ENCODE measurements at regions not wholly inside any gene's neighbourhood (a gene's known extent, or its start where the extent isn't known, plus 50 kb on each side); places are given as distances from the start of the nearest gene placed in this dataset.

DNA sequence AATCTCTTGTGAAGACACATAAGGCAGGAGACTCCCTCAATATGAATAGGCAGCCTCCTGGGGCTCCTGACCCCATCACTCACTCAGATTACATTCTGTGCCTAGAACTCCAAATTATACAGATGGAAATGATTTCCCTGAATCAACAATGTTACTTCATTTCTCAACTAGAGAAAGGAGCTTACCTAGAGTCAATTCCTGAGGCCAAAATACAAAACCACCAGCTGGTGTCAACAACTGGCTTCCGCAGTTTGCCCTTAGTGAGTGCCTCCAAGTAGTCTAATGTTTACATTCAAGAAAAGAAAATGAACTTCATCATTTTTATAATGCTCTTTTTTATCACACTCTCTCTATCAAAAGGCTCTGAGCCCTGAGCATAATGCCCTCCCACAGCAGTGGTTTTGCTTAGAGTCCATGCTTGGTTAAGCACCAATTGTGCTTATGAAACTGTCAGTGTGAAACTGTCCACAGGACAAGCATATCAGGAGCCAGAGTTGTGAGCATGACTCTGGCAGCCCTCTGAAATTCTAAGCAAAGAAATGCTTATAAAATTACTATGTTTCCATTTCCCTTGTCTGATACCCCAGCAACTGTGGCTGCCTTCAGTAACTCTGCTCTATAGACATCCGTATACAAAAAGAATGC lies 305.7 kb upstream of the PKDCC start:
- intact Hi-C loops (cut with micrococcal nuclease) = no loop called here
- no peak overlapping the region for H3K27ac Mint-ChIP-seq
- H3K27me3 Mint-ChIP-seq = no peaks in the 10 kb centered on the region

GRCh38 chr2:41743324-41743723 lies 304.5 kb upstream of the PKDCC start:
- Mint-ChIP-seq H3K4me1 (no peaks in the 10 kb centered on the region), H3K4me3 (no peak overlapping the region), H3K27ac (no peak overlapping the region), H3K9me3 (no peaks in the 10 kb centered on the region), H3K27me3 (no peaks in the 10 kb centered on the region), H3K36me3 (ENCODE audit: low read depth) (no peaks in the 10 kb centered on the region)
- intact Hi-C loops (cut with micrococcal nuclease) = no loop called here
- DNase-seq = no peak

More for the DNA sequence above, 305.7 kb upstream of the PKDCC start:
- no peak for DNase-seq
- no peaks in the 10 kb centered on the region for H3K4me1 Mint-ChIP-seq
- no peaks in the 10 kb centered on the region for H3K36me3 Mint-ChIP-seq (ENCODE audit: low read depth)
- no peaks in the 10 kb centered on the region for H3K9me3 Mint-ChIP-seq
- H3K4me3 Mint-ChIP-seq = no peak overlapping the region

GRCh38 chr2:41750829-41751228 lies 297.0 kb upstream of the PKDCC start:
- DNase-seq = no peak
- Mint-ChIP-seq H3K27me3 (peaks cover 2% of the 10 kb centered on the region), H3K4me3 (no peak overlapping the region), H3K36me3 (ENCODE audit: low read depth) (no peaks in the 10 kb centered on the region), H3K4me1 (no peaks in the 10 kb centered on the region), H3K9me3 (no peaks in the 10 kb centered on the region), H3K27ac (no peak overlapping the region)
- intact Hi-C loops (cut with micrococcal nuclease) = no loop called here

- intact Hi-C loops (cut with micrococcal nuclease) = no loop called here
- H3K9me3 Mint-ChIP-seq = no peaks in the 10 kb centered on the region
- H3K27me3 Mint-ChIP-seq = no peaks in the 10 kb centered on the region
- H3K4me3 Mint-ChIP-seq = no peak overlapping the region
- no peaks in the 10 kb centered on the region for H3K4me1 Mint-ChIP-seq
- H3K36me3 Mint-ChIP-seq (ENCODE audit: low read depth) = no peaks in the 10 kb centered on the region
- no peak for DNase-seq
- H3K27ac Mint-ChIP-seq = no peak overlapping the region
Measured at GRCh38 chr2:41759880-41760279, 287.9 kb upstream of the PKDCC start.

GRCh38 chr2:41763141-41763540 lies 284.7 kb upstream of the PKDCC start:
- no peaks in the 10 kb centered on the region for H3K9me3 Mint-ChIP-seq
- no peak overlapping the region for H3K4me3 Mint-ChIP-seq
- no peak for DNase-seq
- intact Hi-C loops (cut with micrococcal nuclease) = no loop called here
- H3K27me3 Mint-ChIP-seq = no peaks in the 10 kb centered on the region
- no peak overlapping the region for H3K27ac Mint-ChIP-seq
- H3K36me3 Mint-ChIP-seq (ENCODE audit: low read depth) = no peaks in the 10 kb centered on the region
- H3K4me1 Mint-ChIP-seq = no peaks in the 10 kb centered on the region

- H3K9me3 Mint-ChIP-seq = no peaks in the 10 kb centered on the region
- H3K27me3 Mint-ChIP-seq = no peaks in the 10 kb centered on the region
- H3K4me1 Mint-ChIP-seq = no peaks in the 10 kb centered on the region
- no peak overlapping the region for H3K4me3 Mint-ChIP-seq
- intact Hi-C loops (cut with micrococcal nuclease) = no loop called here
- H3K27ac Mint-ChIP-seq = no peak overlapping the region
- no peak for DNase-seq
- H3K36me3 Mint-ChIP-seq (ENCODE audit: low read depth) = no peaks in the 10 kb centered on the region
Measured at GRCh38 chr2:41764131-41764530, 283.7 kb upstream of the PKDCC start.

DNA sequence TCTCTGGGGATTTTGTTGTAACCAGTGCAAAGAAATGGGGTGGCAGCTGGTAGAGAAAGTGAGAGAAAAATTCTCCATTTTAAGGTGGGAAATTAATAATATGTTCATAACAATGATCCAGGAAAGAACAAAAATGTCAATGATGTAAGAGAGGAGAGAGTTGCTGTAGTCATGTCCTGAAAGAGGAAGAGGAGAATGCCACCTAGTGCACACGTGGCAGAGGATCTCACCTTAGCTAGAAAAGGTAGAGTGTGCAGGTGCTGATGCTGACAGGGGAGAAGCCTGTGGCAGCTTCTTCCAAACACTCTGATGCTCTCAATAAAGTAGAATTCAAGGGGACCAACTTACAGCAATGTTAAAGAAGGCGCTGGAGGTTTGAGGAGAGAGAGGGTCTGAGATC lies 282.9 kb upstream of the PKDCC start:
- H3K27ac Mint-ChIP-seq = no peak overlapping the region
- intact Hi-C loops (cut with micrococcal nuclease) = no loop called here
- H3K27me3 Mint-ChIP-seq = peaks cover 2% of the 10 kb centered on the region
- no peaks in the 10 kb centered on the region for H3K9me3 Mint-ChIP-seq
- DNase-seq = no peak
- no peaks in the 10 kb centered on the region for H3K4me1 Mint-ChIP-seq
- no peaks in the 10 kb centered on the region for H3K36me3 Mint-ChIP-seq (ENCODE audit: low read depth)
- H3K4me3 Mint-ChIP-seq = no peak overlapping the region

- H3K36me3 Mint-ChIP-seq (ENCODE audit: low read depth) = no peaks in the 10 kb centered on the region
- intact Hi-C loops (cut with micrococcal nuclease) = no loop called here
Measured at GRCh38 chr2:41768310-41768709, 279.5 kb upstream of the PKDCC start.

GRCh38 chr2:41771710-41772109 lies 276.1 kb upstream of the PKDCC start:
- DNase-seq = no peak
- Mint-ChIP-seq H3K4me3 (no peak overlapping the region), H3K9me3 (no peaks in the 10 kb centered on the region), H3K27me3 (peaks cover 2% of the 10 kb centered on the region), H3K27ac (no peak overlapping the region), H3K4me1 (no peaks in the 10 kb centered on the region), H3K36me3 (ENCODE audit: low read depth) (no peaks in the 10 kb centered on the region)
- intact Hi-C loops (cut with micrococcal nuclease) = no loop called here

More at GRCh38 chr2:41768310-41768709, 279.5 kb upstream of the PKDCC start:
- H3K4me3 Mint-ChIP-seq = no peak overlapping the region
- H3K4me1 Mint-ChIP-seq = no peaks in the 10 kb centered on the region
- H3K9me3 Mint-ChIP-seq = no peaks in the 10 kb centered on the region
- peaks cover 2% of the 10 kb centered on the region for H3K27me3 Mint-ChIP-seq
- H3K27ac Mint-ChIP-seq = no peak overlapping the region
- DNase-seq = no peak

DNA sequence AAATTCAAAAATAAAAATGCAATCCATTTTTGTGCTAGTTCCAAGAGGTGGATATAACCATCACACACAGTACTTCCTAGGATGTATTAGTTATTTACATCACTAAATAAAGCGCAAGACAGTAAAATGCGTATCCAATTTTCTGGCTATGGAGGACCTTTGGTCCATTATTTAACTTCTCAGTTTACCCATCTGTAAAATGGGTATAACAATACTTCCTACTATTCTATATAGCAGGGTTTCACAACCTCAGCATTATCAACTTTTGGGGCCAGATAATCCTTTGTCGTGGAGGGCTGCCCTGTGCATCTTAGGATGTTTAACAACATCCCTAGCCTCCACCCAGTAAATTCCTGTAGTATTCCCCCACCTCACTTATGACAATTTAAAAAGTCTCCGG lies 275.1 kb upstream of the PKDCC start:
- no peak overlapping the region for H3K27ac Mint-ChIP-seq
- H3K4me1 Mint-ChIP-seq = no peaks in the 10 kb centered on the region
- H3K9me3 Mint-ChIP-seq = no peaks in the 10 kb centered on the region
- peaks cover 2% of the 10 kb centered on the region for H3K27me3 Mint-ChIP-seq
- no peaks in the 10 kb centered on the region for H3K36me3 Mint-ChIP-seq (ENCODE audit: low read depth)
- no peak for DNase-seq
- intact Hi-C loops (cut with micrococcal nuclease) = no loop called here
- H3K4me3 Mint-ChIP-seq = no peak overlapping the region

GRCh38 chr2:41774011-41774605 lies 273.7 kb upstream of the PKDCC start:
- Mint-ChIP-seq H3K36me3 (ENCODE audit: low read depth) (no peaks in the 10 kb centered on the region), H3K4me1 (no peaks in the 10 kb centered on the region), H3K4me3 (no peak overlapping the region), H3K27ac (no peak overlapping the region), H3K27me3 (peaks cover 3% of the 10 kb centered on the region), H3K9me3 (no peaks in the 10 kb centered on the region)
- DNase-seq = no peak
- intact Hi-C loops (cut with micrococcal nuclease) = no loop called here

GRCh38 chr2:41775366-41776025 lies 272.3 kb upstream of the PKDCC start:
- Mint-ChIP-seq H3K4me3 (no peak overlapping the region), H3K4me1 (no peaks in the 10 kb centered on the region)

GRCh38 chr2:41779888-41780287 lies 267.9 kb upstream of the PKDCC start:
- intact Hi-C loops (cut with micrococcal nuclease) = loop anchor here (5.0 kb wide), 1 partner anchor 1868 kb away; no protein-coding TSS in a partner anchor
- H3K4me1 Mint-ChIP-seq = no peaks in the 10 kb centered on the region
- no peaks in the 10 kb centered on the region for H3K36me3 Mint-ChIP-seq (ENCODE audit: low read depth)
- H3K4me3 Mint-ChIP-seq = no peak overlapping the region
- DNase-seq = no peak
- peaks cover 6% of the 10 kb centered on the region for H3K27me3 Mint-ChIP-seq
- no peaks in the 10 kb centered on the region for H3K9me3 Mint-ChIP-seq
- no peak overlapping the region for H3K27ac Mint-ChIP-seq

More at GRCh38 chr2:41775366-41776025, 272.3 kb upstream of the PKDCC start:
- H3K27ac Mint-ChIP-seq = no peak overlapping the region
- peaks cover 2% of the 10 kb centered on the region for H3K27me3 Mint-ChIP-seq
- H3K36me3 Mint-ChIP-seq (ENCODE audit: low read depth) = no peaks in the 10 kb centered on the region
- no peaks in the 10 kb centered on the region for H3K9me3 Mint-ChIP-seq
- no peak for DNase-seq
- intact Hi-C loops (cut with micrococcal nuclease) = no loop called here

GRCh38 chr2:41782306-41783158 lies 265.3 kb upstream of the PKDCC start:
- no peaks in the 10 kb centered on the region for H3K9me3 Mint-ChIP-seq
- H3K36me3 Mint-ChIP-seq (ENCODE audit: low read depth) = no peaks in the 10 kb centered on the region
- H3K4me1 Mint-ChIP-seq = no peaks in the 10 kb centered on the region
- intact Hi-C loops (cut with micrococcal nuclease) = loop anchor here (5.0 kb wide), 1 partner anchor 1870 kb away; no protein-coding TSS in a partner anchor
- peaks cover 6% of the 10 kb centered on the region for H3K27me3 Mint-ChIP-seq
- no peak overlapping the region for H3K27ac Mint-ChIP-seq
- H3K4me3 Mint-ChIP-seq = no peak overlapping the region
- peak; percentile 77 for DNase-seq

All from activated CD4-positive, alpha-beta T cell treated with anti-CD3 and anti-CD28 coated beads, Interleukin-2, amount 10 ng/mL, durations not matched to agents 24 days and 14 days (primary cell).